H9 (cell line): ENCODE measurements at regions not wholly inside any gene's neighbourhood (a gene's known extent, or its start where the extent isn't known, plus 50 kb on each side); places are given as distances from the start of the nearest gene placed in this dataset.

ENCODE experiments used
- DNase-seq: peaks from one replicate; pipeline ENCODE4 v3.0.0-alpha.2; 2017
- H2AFZ ChIP-seq: one replicate; pipeline ENCODE4 v1.6.1; 2013; ENCODE audit warnings: mild to moderate bottlenecking, low read length, control low read depth, moderate library complexity
- H2AK5ac ChIP-seq: 2 replicates; pipeline ENCODE4 v1.6.1; 2013; ENCODE audit warnings: low read length, control low read depth, mixed read lengths; ENCODE audit not compliant: insufficient read length
- H2BK120ac ChIP-seq: one replicate; pipeline ENCODE4 v1.6.1; 2013; ENCODE audit warnings: low read depth, mild to moderate bottlenecking, low read length, control low read depth, inconsistent platforms; ENCODE audit not compliant: poor library complexity, severe bottlenecking
- H2BK12ac ChIP-seq: 2 replicates; pipeline ENCODE4 v1.6.1; 2013; ENCODE audit warnings: low read length, control low read depth, mixed read lengths, low read depth; ENCODE audit not compliant: insufficient read length
- H2BK15ac ChIP-seq: 2 replicates; pipeline ENCODE4 v1.6.1; 2013; ENCODE audit warnings: low read depth, low read length, control low read depth
- H2BK20ac ChIP-seq: one replicate; pipeline ENCODE4 v1.6.1; 2013; ENCODE audit warnings: low read depth, mild to moderate bottlenecking, low read length, control low read depth, inconsistent platforms; ENCODE audit not compliant: poor library complexity, severe bottlenecking
- H2BK5ac ChIP-seq: 2 replicates; pipeline ENCODE4 v1.6.1; 2013; ENCODE audit warnings: low read length, control low read depth, mixed read lengths; ENCODE audit not compliant: insufficient read length
- H3K14ac ChIP-seq: 2 replicates; pipeline ENCODE4 v1.6.1; 2013; ENCODE audit warnings: low read length, control low read depth; ENCODE audit not compliant: insufficient read depth
- H3K18ac ChIP-seq: 2 replicates; pipeline ENCODE4 v1.6.1; 2013; ENCODE audit warnings: low read depth, mild to moderate bottlenecking, mixed read lengths, low read length, control low read depth; ENCODE audit not compliant: insufficient read length
- H3K23ac ChIP-seq: 2 replicates; pipeline ENCODE4 v1.6.1; 2013; ENCODE audit warnings: low read length, control low read depth, mixed read lengths, low read depth; ENCODE audit not compliant: insufficient read length
- H3K23me2 ChIP-seq: 2 replicates; pipeline ENCODE4 v1.6.1; 2013; ENCODE audit warnings: low read depth, mild to moderate bottlenecking, mixed read lengths, low read length, control low read depth; ENCODE audit not compliant: insufficient read length, poor library complexity, severe bottlenecking
- H3K27ac ChIP-seq: 2 replicates; pipeline ENCODE4 v1.5.1; 2013; ENCODE audit warnings: low read length, control low read depth, mixed read lengths, low read depth; ENCODE audit not compliant: insufficient read length
- H3K27me3 ChIP-seq: 2 replicates; pipeline ENCODE4 v1.6.1; 2013; ENCODE audit warnings: low read length, control low read depth, inconsistent platforms; ENCODE audit not compliant: insufficient read depth
- H3K4ac ChIP-seq: 2 replicates; pipeline ENCODE4 v1.6.1; 2013; ENCODE audit warnings: low read depth, mild to moderate bottlenecking, control low read depth, inconsistent platforms, low read length, moderate library complexity
- H3K4me1 ChIP-seq: 2 replicates; pipeline ENCODE4 v1.6.1; 2013; ENCODE audit warnings: low read length, control low read depth, inconsistent platforms; ENCODE audit not compliant: insufficient read depth
- H3K4me2 ChIP-seq: 2 replicates; pipeline ENCODE4 v1.6.1; 2013; ENCODE audit warnings: low read length, control low read depth, mixed read lengths; ENCODE audit not compliant: insufficient read length, insufficient read depth
- H3K56ac ChIP-seq: 2 replicates; pipeline ENCODE4 v1.6.1; 2013; ENCODE audit warnings: low read depth, mild to moderate bottlenecking, mixed read lengths, low read length, control low read depth; ENCODE audit not compliant: insufficient read length
- H3K79me1 ChIP-seq: 2 replicates; pipeline ENCODE4 v1.6.1; 2013; ENCODE audit warnings: low read depth, mild to moderate bottlenecking, moderate library complexity, low read length, control low read depth, inconsistent platforms; ENCODE audit not compliant: insufficient read depth, poor library complexity, severe bottlenecking
- H3K79me2 ChIP-seq: 2 replicates; pipeline ENCODE4 v1.6.1; 2013; ENCODE audit warnings: low read length, control low read depth, inconsistent platforms; ENCODE audit not compliant: insufficient read depth
- H3K9ac ChIP-seq: 2 replicates; pipeline ENCODE4 v1.6.1; 2013; ENCODE audit warnings: low read length, control low read depth, mixed read lengths; ENCODE audit not compliant: insufficient read length; ENCODE audit errors: extremely low read depth
- H3K9me3 ChIP-seq: one replicate; pipeline ENCODE4 v1.6.1; 2013; ENCODE audit warnings: low read depth, low read length, inconsistent platforms; ENCODE audit not compliant: control insufficient read depth
- H3T11ph ChIP-seq: one replicate; pipeline ENCODE4 v1.6.1; 2013; ENCODE audit warnings: mild to moderate bottlenecking, low read length, control low read depth, inconsistent platforms
- H4K20me1 ChIP-seq: one replicate; pipeline ENCODE4 v1.6.1; 2013; ENCODE audit not compliant: control insufficient read depth, insufficient read length, insufficient read depth
- H4K5ac ChIP-seq: 2 replicates; pipeline ENCODE4 v1.6.1; 2013; ENCODE audit warnings: low read depth, mild to moderate bottlenecking, mixed read lengths, low read length, control low read depth; ENCODE audit not compliant: insufficient read length
- H4K8ac ChIP-seq: replicated peaks from 2 replicates; pipeline ENCODE4 v1.6.1; 2013; ENCODE audit warnings: low read length, control low read depth, mixed read lengths, low read depth; ENCODE audit not compliant: insufficient read length
- H4K91ac ChIP-seq: 2 replicates; pipeline ENCODE4 v1.6.1; 2013; ENCODE audit warnings: low read depth, mild to moderate bottlenecking, moderate library complexity, mixed read lengths, low read length, control low read depth; ENCODE audit not compliant: insufficient read length
- H3K27ac Mint-ChIP-seq, 3 experiments: 2 replicates in 2 of 3; 3 replicates in 1 of 3; pipeline ENCODE4 v1.8.0; 2020 to 2021; ENCODE audit warnings: mixed read lengths in 3 of 3, mild to moderate bottlenecking in 1 of 3, moderate library complexity in 1 of 3
- H3K27me3 Mint-ChIP-seq: 2 replicates; pipeline ENCODE4 v1.8.0; 2021; ENCODE audit warnings: low read depth, mild to moderate bottlenecking, moderate library complexity, mixed read lengths
- H3K36me3 Mint-ChIP-seq, 3 experiments: 2 replicates in 2 of 3; 3 replicates in 1 of 3; pipeline ENCODE4 v1.8.0; 2020 to 2021; ENCODE audit warnings: low read depth in 3 of 3, mixed read lengths in 3 of 3; ENCODE audit not compliant: insufficient read depth in 1 of 3
- H3K4me1 Mint-ChIP-seq, 2 experiments: 2 replicates each; pipeline ENCODE4 v1.8.0; 2020; ENCODE audit warnings: mixed read lengths in 2 of 2
- H3K4me3 Mint-ChIP-seq, 2 experiments: 2 replicates in 1 of 2; 3 replicates in 1 of 2; pipeline ENCODE4 v1.8.0; 2020 to 2021; ENCODE audit warnings: mild to moderate bottlenecking in 2 of 2, mixed read lengths in 2 of 2, moderate library complexity in 1 of 2
- H3K9me3 Mint-ChIP-seq, 2 experiments: 2 replicates in 1 of 2; 3 replicates in 1 of 2; pipeline ENCODE4 v1.8.0; 2020; ENCODE audit warnings: mild to moderate bottlenecking in 2 of 2, mixed read lengths in 2 of 2, moderate library complexity in 1 of 2
- WGBS: extraction: QIAGEN DNeasy Blood & Tissue Kit; methylation state at CpG from one replicate; pipeline ENCODE4 v1.1.7; 2013; ENCODE audit warnings: missing lambda C conversion rate, low lambda C conversion rate, mixed read lengths; ENCODE audit not compliant: insufficient read length; ENCODE audit errors: extremely low coverage; 5-methylcytosine and 5-hydroxymethylcytosine counted together
- TF ChIP-seq, protein P1 (sequence below): fragments of 200-600 bp; sonication (generic); conservative IDR thresholded peaks from 3 replicates; pipeline ENCODE4 v1.8.0; 2021; ENCODE audit warnings: antibody characterized with exemption, mild to moderate bottlenecking

DNA sequence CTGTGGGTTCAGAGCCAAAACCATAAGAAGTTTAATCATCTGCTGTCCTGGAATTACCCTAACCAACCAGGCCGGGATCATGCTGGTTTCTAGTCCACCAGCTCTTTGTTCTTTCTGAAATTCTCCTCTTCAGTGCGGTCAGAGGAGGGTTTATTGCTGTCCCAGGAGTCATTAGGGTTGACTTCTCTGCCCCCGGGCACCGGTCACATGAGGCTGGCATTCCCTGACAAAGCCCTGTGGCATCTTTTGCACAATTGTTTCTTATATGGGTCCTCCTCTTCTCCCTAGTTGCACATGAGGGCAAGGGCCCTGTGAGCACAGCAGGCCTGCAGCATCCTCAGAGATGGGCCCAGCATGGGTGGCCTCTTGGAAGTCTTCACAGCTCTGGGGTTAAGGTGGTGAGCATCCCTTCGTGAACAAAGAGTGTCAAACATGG is 243.9 kb downstream of the IRF8 start:
- H2BK20ac ChIP-seq, result no peak overlapping the region

More for the DNA sequence above, 243.9 kb downstream of the IRF8 start:
- Histone ChIP-seq H3K4ac (no peak overlapping the region), H3K4me1 (no peaks in the 10 kb centered on the region), H2AFZ (no peak overlapping the region), H3K79me1 (no peaks in the 10 kb centered on the region), H3K4me2 (no peak overlapping the region), H2BK5ac (no peak overlapping the region), H3T11ph (no peak overlapping the region), H3K56ac (no peak overlapping the region), H4K20me1 (no peaks in the 10 kb centered on the region), H3K23me2 (no peaks in the 10 kb centered on the region), H2BK12ac (no peak overlapping the region), H3K27me3 (no peaks in the 10 kb centered on the region), H4K5ac (no peak overlapping the region), H3K18ac (no peak overlapping the region), H3K23ac (no peak overlapping the region), H3K14ac (no peak overlapping the region), H2BK15ac (no peak overlapping the region), H3K9me3 (no peaks in the 10 kb centered on the region), H3K27ac (no peak overlapping the region), H2AK5ac (no peak overlapping the region), H4K91ac (no peak overlapping the region), H2BK120ac (no peak overlapping the region), H4K8ac (no peak overlapping the region), H3K9ac (no peak overlapping the region), H3K79me2 (no peaks in the 10 kb centered on the region)
- no peak overlapping the region for H3K27ac Mint-ChIP-seq
- TF ChIP-seq, protein P1, sequence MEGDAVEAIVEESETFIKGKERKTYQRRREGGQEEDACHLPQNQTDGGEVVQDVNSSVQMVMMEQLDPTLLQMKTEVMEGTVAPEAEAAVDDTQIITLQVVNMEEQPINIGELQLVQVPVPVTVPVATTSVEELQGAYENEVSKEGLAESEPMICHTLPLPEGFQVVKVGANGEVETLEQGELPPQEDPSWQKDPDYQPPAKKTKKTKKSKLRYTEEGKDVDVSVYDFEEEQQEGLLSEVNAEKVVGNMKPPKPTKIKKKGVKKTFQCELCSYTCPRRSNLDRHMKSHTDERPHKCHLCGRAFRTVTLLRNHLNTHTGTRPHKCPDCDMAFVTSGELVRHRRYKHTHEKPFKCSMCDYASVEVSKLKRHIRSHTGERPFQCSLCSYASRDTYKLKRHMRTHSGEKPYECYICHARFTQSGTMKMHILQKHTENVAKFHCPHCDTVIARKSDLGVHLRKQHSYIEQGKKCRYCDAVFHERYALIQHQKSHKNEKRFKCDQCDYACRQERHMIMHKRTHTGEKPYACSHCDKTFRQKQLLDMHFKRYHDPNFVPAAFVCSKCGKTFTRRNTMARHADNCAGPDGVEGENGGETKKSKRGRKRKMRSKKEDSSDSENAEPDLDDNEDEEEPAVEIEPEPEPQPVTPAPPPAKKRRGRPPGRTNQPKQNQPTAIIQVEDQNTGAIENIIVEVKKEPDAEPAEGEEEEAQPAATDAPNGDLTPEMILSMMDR, result no peak
- no CpG with 5 or more reads among the region's 5 CpGs for WGBS
- DNase-seq, result no peak
- H3K4me1 Mint-ChIP-seq, result no peaks in the 10 kb centered on the region
- peaks cover 42% of the 10 kb centered on the region for H3K27me3 Mint-ChIP-seq
- H3K9me3 Mint-ChIP-seq, result no peaks in the 10 kb centered on the region
- H3K4me3 Mint-ChIP-seq, result no peak overlapping the region
- H3K36me3 Mint-ChIP-seq, result no peaks in the 10 kb centered on the region
